Epidermal melanocyte (primary cell): ENCODE measurements at regions not wholly inside any gene's neighbourhood (a gene's known extent, or its start where the extent isn't known, plus 50 kb on each side); places are given as distances from the start of the nearest gene placed in this dataset.

Experiments
- DNase-seq: peaks from one replicate; pipeline ENCODE4 v3.0.0; 2011; ENCODE audit warnings: low spot score; ENCODE audit not compliant: insufficient read length

DNA sequence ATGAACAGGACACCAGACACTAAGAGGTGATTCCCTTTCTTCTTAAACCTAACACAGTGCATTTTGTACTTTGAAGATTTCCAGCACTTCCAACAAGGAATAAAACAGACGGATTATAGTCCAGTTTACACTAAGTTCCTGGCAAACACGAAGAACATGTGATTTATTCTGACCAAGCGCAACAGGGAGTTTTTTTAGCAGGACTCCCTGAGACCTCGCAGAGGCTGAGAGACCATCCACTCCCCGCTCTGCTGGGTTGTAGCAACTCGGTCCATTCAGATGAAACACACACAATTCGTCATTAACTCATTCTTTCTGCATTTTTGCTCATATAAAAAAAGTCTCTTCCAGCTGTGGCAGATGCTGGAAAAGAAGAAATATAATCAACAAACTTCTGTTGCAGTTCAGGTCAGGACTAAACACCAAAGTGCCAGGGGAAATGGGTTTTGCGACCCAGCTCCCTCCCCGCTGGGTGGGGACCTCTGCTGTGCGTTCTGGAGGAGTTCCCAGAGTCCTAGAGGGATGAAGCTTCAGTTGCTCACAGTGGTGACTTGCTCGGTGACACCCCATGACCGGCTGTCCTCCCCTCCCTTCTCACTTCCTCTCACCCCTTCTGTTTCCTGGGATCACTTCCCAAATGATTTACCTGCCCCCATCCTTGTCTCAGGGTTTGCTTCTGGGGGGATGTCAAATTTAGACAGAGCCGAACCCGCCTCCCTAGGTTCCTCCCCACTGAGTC, 52.5 kb downstream of the KCNF1 start:
- DNase-seq, result no peak

DNA sequence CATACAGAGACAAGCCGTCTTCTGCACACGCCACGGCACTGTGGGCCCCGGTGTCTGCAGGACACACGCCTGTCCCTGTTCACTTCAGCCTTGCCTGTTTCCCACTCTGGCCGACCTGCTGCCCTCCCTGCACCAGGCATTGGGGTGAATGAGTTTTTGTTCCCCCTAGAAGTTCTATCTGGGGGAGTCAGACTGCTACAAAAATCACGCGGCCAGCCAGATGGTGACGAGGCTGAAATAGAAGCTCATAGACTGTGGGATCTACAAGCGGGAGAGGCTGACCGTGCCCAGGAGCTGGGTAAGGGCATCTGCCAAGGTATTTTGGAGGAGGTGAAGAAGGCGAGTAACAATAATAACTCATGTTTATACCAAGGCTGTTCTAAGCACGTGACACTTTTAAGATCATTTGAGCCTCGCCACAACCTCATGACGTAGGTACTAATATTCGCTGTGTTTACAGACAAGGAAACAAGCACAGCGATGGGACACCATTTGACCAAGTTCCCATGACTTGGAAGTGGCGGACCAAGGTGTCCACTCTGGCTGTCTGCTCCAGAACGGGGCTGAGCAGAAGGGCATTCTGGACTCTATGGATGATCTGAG, 53.6 kb downstream of the KCNF1 start:
- no peak for DNase-seq

DNA sequence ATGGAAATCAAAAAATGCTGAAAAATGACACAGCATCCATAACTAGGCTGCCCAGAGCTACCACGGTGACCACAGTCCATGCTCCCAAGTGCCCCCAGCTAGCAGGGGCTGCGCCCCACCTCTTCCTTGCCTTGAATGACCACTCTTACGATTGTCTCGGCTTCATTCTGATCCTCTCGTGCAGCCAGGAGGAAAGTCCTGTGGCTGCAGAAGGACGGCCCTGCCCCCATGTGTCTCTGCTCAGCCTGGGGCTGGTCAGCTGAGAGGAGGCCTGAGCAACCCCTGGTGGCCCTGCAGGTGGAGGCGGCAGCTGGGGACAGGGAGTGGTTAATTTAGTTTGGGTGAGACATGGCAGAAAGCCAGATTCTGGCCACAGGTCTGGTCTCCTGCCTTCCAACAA, 54.3 kb downstream of the KCNF1 start:
- DNase-seq, result no peak

DNA sequence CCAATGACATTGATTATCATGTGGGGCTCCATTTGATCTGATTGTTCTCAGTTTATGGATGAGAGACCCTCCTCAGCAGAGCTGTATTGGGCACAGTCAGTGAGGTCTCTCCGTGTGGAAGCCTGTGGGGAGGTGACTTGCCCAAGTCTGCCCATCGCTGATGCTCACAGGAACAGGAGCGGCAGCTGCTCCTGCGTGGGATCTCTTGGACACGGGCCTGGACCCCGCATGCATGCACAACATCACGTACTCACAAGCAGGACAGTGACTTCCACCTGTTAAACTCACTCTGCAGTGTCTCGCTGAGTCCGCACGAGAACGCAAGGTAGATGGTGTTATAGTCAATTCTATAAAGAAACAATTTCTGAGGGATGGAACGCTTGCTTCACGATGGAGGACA, 55.0 kb downstream of the KCNF1 start:
- no peak for DNase-seq

DNA sequence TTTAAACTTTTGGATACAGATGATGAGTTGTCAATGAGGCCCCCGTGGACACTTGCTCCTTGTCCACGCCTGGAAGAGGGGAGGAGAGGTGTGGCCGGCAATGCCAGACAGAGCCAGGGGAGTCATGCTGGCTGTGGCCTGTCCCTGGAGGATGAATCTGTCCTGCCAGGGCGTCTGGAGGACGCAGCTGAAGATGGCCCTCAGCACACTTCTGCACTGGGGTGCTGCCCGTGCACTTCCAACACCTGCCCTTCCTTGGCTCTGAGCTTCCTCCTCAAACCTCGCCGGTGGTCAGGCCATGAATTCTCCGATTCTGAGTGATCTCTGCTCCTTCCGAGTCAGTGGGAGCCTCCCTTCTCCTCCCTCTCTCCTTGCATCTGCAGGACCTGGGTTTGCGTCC, 56.4 kb downstream of the KCNF1 start:
- DNase-seq, result no peak

DNA sequence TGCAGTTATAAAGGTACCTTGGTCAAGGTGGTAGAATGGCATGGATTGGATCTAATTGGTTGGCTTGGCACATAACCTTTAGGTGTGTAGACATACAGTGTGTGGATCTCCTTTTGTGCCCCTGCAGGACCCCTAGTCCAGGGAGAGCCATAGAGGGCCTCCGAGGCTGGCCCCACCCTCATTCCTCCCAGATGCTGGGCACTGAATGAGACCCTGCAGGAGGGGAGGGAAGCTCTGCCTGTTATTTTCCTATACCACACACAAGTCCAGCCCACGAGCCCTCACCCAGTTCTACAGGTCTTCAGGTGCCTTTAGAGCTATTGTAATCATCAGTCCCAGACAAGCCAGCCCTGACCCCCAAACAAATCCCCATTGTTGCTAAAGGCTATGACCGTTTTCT, 58.9 kb downstream of the KCNF1 start:
- no peak for DNase-seq

DNA sequence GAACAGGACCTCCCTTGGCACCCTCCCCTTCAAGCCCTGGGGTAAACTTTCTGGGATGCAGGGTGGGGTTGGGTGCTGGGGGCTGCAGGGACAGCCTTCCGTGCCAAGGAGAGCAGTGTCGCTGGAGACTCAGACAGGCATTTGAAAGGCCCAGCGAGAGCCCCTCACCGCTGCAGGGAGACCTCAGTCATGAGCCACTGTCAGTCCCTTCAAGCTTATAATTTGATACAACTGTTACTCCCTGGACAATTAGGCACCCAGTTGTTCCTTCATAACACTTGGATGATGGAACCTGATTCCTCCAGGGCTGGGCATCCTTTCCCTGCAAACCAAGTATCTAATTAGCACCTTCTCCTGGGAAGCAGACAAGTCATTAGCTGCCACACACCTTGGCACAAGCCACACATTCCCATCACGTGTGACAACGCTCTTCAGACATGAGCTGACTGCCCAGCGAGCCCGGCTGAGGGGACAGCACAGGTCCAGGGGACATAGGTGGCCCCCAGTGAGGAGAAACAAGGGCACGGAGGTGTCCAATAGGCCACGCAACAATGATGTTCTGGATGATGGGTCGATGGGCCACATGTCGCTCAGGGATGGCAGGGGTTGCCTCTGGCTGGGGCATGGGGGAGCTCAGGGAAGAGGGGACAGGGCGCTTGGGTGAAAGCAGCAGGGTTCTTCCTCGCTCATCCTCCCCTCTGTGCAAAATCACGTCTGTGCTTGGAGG, 59.6 kb downstream of the KCNF1 start:
- no peak for DNase-seq

DNA sequence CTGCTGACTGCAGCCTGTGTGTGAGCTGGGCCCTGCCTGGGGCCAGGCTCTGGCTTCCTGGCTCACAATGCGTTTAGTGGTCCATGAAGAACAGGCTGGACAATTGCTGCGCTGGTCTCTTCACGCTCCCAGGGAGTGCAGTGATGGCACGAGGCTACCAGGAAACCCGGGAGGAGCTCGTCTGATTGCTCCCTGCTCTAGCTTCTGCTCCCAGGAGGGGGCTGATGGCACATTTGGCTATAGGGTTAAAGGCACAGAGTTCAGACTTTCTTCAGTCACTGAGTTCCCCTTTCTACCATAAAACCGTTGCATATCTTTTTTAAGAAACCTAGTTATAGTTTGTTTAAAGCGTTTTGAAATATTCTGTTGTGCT, 60.1 kb downstream of the KCNF1 start:
- no peak for DNase-seq

DNA sequence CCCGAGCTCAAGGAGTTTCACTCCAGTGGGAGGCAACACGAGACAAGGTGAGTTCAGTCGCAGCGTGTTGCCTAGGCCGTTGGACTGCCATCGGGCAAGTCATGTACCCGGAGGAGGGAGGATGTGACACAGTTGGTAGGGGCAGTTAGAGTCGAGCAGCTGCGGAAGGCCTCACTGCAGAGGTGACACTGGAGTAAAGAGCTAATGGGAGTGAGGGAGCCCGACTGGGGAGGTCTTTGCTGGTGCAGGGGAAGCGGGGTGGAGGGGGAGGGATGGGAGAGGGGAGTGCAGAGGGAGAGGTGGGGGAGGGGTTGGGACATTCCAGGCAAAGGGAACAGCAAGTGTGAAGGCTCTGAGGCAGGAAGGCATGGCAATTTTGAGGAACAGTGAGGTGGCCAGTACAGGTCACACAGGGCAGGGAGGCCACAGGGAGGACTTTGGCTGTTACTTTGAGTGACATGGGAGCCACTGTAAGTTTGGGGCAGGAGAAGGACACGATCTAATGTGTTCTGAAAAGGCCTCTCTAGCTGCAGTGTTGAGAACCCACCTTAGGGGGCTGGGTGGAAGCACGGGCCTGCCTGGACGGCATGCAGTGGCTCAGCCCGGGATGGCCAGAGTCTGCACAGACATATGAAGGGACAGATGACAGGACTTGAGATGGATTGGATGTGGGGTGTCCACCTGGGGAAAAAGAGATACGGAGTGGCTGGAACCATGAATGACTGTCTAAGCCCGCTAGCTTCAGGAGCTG, 61.1 kb downstream of the KCNF1 start:
- no peak for DNase-seq

DNA sequence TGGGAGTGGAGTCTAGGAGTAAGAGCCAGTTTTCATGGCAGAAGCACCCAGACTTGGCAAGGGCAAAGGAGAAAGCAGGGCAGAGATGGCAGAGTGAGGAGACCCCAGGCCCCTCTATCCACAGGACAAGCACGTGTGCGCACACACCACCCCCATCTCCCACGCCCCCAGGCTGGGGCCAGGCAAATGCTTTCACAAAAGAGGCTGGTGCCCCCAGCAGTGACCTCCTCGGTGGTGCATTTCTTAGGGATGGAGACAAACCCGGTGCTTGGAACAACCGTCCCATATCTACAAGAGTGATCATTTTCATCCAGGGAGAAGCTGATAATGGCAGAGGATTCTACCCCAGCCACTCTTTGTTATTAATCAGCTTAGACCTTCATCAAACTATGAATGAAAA, 62.0 kb downstream of the KCNF1 start:
- DNase-seq, result no peak

DNA sequence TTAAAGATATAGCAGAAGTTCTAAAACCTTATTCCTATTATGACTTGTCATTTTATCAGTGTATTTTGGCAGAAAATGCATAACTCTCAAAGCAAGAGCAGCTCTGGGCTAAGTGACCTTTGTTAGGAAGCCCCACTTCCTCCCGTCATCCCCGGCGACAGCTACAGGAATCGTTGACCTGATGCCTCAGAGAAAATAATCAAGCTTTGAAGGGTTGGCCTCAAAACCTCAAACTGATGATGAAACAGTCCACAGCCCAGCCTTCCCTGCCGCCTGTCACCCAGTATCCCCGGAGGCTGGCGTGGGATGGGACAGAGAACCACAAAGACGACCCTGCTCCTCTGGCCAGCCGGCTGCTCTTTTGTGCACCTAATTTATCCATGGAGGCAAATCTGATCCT, 65.3 kb downstream of the KCNF1 start:
- DNase-seq, result no peak

DNA sequence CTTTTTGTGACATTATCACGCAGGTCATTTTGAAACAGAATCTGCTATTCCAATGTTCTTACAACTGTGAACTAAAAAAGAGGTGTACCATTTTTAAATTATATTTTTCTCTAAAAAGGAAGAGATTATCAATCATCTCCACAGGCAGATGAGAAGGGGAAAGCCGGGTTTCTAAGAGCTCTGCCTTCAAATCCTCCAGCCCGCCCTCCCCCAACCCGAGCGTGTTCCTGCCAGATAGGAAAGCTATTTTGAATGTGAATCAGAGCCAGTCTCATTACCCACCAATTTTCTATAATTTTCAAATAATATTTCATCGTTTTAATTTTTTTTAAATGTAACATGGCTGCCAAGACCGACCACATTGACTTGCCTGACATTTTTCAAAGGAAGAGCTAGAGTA, 65.9 kb downstream of the KCNF1 start:
- no peak for DNase-seq

DNA sequence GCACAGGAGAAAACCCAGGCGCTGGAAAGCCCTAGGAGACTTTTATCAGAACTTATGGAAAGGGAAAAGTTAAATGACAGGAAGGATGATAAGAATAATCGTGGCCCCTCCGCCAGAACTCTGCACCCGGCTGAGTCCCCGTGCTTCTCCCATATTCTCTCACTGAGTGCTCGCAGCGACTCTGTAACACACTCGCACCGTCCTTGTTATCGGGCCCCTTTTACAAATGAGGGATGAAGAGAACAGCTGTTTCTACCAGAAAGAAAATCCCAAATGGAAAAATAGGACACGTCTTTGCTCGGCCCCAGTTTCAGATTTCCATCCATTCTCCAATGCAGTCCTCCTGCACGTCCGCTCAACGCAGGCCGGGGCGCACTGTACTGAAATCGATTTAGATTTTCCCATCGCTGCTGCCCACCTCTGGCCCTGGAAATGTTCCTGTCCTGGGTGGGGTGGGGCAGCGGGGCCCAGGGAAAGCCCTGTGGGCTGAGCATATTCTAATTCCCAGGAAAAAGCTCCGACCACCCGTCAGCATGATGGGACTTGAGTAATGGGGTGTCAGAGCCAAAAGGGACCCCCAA, 66.4 kb downstream of the KCNF1 start:
- no peak for DNase-seq

DNA sequence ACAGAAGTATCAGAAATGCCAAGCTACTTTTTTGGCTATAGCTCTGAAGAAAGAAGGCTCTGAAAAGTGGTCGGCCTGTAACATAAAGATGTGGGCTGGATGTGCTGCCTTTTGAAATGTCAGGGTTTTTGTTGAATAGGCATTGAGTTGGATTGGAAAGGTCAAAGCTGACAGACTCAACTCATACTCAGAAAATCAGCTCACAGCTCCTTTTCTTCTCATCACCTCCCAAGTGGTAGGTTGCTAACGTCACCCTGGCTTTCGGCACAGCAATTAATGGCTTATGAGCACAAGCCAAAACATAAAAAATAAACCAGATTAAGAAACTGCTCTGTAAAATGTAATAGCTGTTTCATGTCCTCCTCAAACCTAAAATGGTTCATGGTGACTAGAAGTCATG, 68.3 kb downstream of the KCNF1 start:
- DNase-seq, result no peak

DNA sequence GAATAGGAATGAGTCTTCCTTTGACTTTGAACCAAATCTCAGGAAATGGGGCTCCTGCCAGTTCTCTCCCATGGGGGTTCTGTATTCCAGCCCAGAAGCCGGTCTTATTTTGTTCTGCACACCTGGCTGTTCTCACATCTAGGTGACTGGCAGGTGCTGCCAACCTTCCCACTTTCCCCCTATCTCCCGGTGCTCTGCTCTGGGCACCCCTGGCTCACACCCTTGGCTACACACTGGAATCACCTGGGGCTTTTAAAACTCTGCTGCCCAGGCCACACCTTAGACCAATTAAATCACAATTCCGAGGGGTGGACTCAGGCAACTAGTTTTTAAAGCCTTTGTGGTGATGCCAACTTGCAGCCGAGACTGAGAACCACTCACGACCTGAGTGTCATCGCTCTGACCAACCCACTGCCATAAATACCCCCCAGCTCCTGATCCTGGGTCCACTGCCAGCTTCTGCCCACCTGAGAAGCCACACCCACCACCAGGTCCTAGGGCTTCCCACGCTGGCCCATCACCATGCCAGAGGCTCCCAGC, 69.2 kb downstream of the KCNF1 start:
- DNase-seq, result no peak

DNA sequence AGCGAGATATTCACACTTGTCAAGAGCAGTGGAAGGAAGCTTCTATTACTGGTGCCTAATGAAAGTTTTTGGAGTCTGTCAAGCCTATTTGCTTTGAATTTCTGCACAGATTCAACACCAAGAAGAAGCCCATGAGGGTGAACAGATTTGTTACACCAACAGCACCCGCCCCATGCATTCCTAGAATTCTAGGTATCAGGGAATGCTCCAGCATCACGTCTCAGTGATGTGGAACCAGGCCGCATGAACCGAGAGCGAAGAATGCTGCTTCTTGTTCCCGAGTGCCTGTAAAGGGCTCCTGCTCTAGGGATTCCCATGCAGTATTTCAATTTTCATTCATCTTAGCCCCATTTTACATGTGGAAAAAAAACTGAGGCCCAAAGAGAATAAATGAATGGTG, 69.7 kb downstream of the KCNF1 start:
- DNase-seq, result no peak

DNA sequence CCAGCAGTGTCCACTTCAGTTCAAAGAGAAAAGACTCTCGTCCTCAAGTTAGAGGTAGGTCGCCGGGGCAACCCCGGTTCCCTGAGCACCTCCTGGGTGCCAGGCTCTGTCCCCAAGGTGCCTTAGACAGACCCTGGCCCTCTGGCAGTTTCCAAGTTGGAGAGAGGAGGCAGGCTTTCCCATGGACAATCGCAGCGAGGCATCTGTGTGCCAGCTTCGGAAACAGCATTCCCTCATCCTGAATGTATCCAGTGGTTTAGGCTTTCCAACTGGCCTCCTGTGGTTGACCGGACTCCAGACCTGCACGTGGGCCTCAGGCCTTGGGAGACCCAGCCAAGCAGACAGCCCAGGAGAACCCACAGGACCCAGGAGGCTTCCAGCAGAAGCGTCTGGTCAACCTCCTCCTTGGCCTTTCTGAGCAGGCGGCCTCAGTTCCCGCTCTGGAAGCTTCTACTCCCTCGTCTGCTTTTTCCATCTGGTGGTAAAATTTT, 70.3 kb downstream of the KCNF1 start:
- no peak for DNase-seq

DNA sequence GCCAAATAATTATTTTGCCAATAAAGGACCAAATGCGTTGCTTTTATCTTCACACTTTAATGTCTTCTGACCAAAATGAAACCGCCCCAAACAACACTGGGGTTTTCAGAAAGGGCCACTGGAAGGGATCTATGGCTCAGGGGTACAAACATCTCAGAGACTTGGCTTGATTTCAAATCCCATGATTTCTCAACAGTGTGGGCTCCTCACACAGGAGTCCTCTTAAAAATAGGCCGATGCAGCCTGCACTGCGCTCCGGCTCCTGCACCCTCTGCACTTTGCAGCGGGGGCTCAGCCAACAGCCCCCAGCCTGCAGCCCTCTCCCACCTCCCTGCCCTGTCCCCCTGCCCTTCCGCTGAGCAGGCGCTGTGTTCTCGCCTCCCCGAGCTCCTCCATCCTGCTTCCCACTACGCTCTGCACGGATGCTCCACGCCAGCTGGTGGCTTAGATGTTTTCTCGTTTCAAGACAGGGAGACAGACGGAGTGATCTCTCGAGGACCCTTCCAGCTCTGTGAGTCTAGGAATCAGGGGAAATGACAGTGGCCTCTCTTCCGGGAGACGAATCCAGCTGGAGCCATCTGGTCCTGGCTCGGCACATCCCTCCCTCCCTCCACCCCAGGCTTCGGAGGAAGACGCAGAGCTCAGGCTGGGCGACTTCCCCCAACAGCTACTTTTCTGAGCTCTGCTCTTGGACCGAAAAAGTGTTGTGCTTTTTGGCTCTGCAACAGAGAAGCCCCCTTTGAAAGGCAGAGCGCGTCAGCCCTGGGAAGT, 71.4 kb downstream of the KCNF1 start:
- peak; percentile 76 for DNase-seq

DNA sequence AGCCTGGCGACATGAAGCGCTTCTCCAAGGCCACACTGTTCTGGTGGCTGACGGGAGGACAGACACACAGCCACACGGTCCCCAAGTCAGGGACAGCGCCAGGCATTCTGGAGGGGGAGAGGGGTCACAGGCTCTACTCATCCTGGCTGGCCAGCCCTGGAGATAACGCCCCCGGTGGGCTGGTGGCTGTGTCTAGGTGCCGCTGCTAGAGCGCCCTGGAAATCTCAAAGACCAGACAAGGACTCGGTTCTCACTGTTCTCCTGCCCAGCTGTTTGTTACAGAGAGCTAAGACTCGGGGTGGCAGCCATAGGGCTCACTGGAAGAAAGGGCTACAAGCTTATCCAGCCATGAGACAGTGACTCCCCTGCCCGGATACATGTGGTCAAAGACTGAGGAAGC, 72.0 kb downstream of the KCNF1 start:
- no peak for DNase-seq

DNA sequence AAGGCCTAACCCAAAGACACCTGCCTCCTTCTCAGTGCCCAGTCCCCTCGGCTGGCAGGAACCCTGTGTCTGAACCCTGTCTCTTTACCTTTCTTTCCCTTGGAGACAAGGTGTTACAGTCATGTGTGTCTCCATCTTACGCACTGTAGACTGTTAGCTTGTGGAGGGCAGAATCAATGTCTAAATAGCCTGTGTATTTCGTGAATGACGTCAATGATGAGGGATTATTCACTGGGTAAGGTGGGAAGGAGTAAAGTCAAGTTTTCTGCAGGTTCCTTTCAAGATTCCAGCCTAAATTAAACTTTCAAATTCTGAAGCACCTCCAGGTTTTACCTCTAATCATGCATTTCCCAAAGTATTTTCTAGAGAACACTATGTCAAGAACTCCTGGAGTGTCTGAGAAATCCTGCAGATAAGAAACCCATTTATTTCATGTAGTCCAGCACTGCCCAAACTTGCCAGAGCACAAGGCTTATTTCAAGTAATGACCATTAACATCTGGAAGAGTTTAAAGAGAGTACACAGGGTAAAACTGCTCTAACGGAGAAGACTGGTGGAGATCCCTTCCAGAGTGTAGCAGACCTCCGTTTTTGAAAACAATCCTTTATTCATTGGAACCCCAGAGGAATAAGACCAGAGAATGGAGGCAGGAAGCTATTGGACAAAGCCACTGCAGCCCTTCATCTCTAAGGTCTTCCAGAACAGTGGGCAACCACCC, 72.8 kb downstream of the KCNF1 start:
- no peak for DNase-seq
